Rectal smooth muscle tissue (tissue), 1 donor: ENCODE measurements at regions not wholly inside any gene's neighbourhood (a gene's known extent, or its start where the extent isn't known, plus 50 kb on each side); places are given as distances from the start of the nearest gene placed in this dataset.
"Not testable (repeated sequence)": the region's sequence is repeated elsewhere in the genome, so short reads cannot be mapped to it uniquely, and the experiment has no call there.

ENCODE experiments used
- H3K27ac ChIP-seq: one replicate; pipeline ENCODE4 v1.7.0; 2013; ENCODE audit warnings: low read depth, low read length, inconsistent platforms
- H3K27me3 ChIP-seq: one replicate; pipeline ENCODE4 v1.7.0; 2013; ENCODE audit warnings: low read length; ENCODE audit not compliant: control insufficient read depth, insufficient read depth
- H3K36me3 ChIP-seq: one replicate; pipeline ENCODE4 v1.7.0; 2013; ENCODE audit warnings: low read length; ENCODE audit not compliant: control insufficient read depth, insufficient read depth
- H3K4me1 ChIP-seq: one replicate; pipeline ENCODE4 v1.7.0; 2013; ENCODE audit warnings: low read length; ENCODE audit not compliant: control insufficient read depth, insufficient read depth
- H3K4me3 ChIP-seq: one replicate; pipeline ENCODE4 v1.7.0; 2013; ENCODE audit warnings: low read length
- H3K9ac ChIP-seq: one replicate; pipeline ENCODE4 v1.7.0; 2013; ENCODE audit warnings: low read length

DNA sequence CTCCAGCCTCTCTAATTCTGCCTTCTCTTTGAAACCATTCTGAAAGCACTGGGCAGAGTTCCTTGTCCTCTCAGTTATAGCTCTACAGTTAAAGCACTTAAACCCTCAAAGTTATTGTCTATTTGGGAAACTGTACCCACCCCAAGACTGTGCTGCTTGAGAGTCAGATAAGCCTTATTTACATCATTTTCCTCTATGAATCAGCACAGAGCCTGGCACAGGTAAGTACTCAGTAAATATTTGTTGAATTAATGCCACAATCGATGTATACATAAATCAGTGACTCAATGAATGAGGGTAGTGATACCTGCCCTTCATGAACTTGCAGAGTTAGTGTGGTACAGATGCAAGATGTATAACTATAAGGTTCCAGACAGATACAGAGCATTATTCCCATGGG lies 549.4 kb upstream of the KLF4 start:
- H3K4me1 ChIP-seq, result peaks cover 2% of the 10 kb centered on the region
- H3K9ac ChIP-seq, result no peak overlapping the region
- H3K27me3 ChIP-seq, result no peaks in the 10 kb centered on the region
- H3K4me3 ChIP-seq, result no peak overlapping the region
- H3K27ac ChIP-seq, result no peak overlapping the region
- H3K36me3 ChIP-seq, result no peaks in the 10 kb centered on the region

DNA sequence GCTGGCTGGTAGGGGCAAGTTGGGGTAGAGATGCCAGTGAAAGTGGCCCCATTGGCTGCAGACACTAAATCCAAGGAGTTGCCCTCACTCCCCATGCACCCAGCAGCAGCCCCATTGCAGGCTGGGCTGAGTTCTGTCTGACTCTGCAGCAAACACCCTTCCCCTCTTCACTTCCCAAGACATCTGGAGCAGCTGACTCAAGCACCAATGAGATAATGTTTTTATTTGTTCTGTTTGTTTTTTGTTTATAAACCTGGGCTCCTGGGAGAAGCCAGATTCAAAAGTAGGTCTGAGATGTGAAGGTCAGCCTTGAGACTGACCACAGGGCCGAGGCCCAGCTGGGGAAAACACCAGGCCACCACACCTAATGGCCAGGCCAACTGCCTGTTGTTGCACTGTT lies 545.9 kb upstream of the KLF4 start:
- Histone ChIP-seq H3K27me3 (no peaks in the 10 kb centered on the region), H3K4me3 (no peak overlapping the region), H3K9ac (no peak overlapping the region), H3K27ac (no peak overlapping the region), H3K4me1 (peaks cover 2% of the 10 kb centered on the region), H3K36me3 (no peaks in the 10 kb centered on the region)

DNA sequence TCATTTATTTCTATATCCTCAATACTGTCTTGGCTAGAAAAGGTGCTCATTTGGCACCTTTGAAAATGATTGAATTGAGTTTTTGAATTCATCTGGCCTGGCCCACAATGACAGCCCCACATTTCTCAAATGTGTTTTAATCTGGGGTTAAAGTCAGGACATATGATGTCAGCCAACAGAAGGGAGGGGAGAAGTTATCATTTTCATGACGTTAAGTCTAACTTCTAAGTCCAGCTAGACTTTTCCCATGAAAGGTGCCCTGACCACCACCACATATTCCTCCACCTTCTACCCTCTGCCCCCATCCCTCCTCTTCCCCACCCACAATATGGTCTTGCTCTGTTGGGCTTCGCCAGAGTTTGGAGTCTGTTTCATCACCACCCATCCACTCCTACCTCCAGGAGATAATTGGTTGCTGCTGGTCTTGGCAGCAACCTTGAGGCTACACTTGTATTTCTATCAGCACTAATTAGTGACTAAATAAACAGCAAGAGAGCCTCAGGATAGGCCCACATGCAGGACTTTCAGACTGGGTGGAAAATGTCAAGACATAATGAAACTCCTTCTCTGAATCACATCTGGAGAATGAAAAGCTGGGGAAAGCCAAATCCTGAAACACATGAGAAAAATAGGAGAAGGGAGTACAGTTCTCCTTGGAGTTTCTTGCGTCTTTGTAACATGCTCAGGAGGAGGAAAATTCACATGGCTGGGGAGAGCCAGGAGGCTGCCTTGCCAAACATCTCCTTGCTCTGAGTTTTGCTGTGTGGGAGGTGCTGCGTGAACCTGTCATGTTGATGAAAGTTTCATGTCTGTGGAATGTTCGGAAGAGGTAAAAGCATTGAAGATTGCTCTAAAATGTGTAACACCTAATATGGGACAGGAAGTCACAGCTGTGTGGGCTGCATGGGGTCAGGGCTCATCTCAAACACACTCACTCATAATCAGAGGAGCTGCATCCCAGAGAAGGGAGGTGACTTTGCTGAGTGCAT lies 544.7 kb upstream of the KLF4 start:
- Histone ChIP-seq H3K4me1 (peaks cover 2% of the 10 kb centered on the region), H3K9ac (no peak overlapping the region), H3K4me3 (no peak overlapping the region), H3K27me3 (no peaks in the 10 kb centered on the region), H3K27ac (peak overlapping the region; percentile 24), H3K36me3 (no peaks in the 10 kb centered on the region)

DNA sequence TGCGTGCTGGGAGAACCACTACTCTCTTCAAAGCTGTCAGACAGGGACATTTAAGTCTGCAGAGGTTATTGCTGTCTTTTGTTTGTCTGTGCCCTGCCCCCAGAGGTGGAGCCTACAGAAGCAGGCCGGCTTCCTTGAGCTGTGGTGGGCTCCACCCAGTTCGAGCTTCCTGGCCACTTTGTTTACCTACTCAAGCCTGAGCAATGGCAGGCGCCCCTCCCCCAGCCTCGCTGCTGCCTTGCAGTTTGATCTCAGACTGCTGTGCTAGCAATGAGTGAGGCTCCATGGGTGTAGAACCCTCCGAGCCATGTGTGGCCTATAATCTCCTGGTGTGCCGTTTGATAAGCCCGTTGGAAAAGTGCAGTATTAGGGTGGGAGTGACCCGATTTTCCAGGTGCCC lies 542.5 kb upstream of the KLF4 start:
- H3K36me3 ChIP-seq, H3K4me1 ChIP-seq, H3K27ac ChIP-seq, H3K9ac ChIP-seq, H3K27me3 ChIP-seq, H3K4me3 ChIP-seq: not testable (repeated sequence)

DNA sequence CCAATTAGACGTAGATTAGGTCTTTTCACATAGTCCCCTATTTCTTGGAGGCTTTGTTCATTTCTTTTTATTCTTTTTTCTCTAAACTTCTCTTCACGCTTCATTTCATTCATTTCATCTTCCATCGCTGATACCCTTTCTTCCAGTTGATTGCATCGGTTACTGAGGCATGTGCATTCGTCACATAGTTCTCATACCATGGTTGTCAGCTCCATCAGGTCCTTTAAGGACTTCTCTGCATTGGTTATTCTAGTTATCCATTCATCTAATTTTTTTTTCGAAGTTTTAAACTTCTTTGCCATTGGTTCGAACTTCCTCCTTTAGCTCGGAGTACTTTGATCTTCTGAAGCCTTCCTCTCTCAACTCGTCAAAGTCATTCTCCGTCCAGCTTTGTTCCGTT lies 541.7 kb upstream of the KLF4 start:
- H3K27me3 ChIP-seq, H3K9ac ChIP-seq, H3K4me3 ChIP-seq, H3K4me1 ChIP-seq, H3K27ac ChIP-seq, H3K36me3 ChIP-seq: not testable (repeated sequence)

DNA sequence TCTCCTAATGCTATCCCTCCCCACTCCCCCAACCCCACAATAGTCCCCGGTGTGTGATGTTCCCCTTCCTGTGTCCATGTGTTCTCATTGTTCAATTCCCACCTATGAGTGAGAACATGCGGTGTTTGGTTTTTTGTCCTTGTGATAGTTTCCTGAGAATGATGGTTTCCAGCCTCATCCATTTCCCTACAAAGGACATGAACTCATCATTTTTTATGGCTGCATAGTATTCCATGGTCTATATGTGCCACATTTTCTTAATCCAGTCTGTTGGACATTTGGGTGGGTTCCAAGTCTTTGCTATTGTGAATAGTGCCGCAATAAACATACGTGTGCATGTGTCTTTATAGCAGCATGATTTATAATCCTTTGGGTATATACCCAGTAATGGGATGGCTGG lies 537.1 kb upstream of the KLF4 start:
- H3K36me3 ChIP-seq, H3K27me3 ChIP-seq, H3K9ac ChIP-seq, H3K27ac ChIP-seq, H3K4me3 ChIP-seq, H3K4me1 ChIP-seq: not testable (repeated sequence)

DNA sequence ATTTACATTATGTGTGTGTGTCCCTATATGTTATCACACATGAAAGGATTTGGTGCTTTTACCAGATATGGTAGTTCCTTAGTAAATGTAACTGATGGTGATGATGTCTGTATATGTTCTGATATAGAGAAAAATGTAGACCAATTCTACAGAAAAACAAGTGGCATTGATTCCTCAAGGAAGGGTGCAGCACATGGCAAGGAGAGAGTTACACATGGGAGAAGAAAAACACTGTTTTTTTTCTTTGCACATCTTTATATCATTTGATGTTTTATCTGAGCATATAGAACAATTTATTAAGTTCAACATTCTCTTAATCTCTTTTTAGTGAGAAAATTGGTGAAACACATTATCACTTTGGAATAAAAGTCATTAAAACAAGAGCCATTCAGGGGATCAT lies 535.0 kb upstream of the KLF4 start:
- H3K27ac ChIP-seq, result no peak overlapping the region
- H3K9ac ChIP-seq, result no peak overlapping the region
- no peak overlapping the region for H3K4me3 ChIP-seq
- no peaks in the 10 kb centered on the region for H3K27me3 ChIP-seq
- no peaks in the 10 kb centered on the region for H3K4me1 ChIP-seq
- no peaks in the 10 kb centered on the region for H3K36me3 ChIP-seq

DNA sequence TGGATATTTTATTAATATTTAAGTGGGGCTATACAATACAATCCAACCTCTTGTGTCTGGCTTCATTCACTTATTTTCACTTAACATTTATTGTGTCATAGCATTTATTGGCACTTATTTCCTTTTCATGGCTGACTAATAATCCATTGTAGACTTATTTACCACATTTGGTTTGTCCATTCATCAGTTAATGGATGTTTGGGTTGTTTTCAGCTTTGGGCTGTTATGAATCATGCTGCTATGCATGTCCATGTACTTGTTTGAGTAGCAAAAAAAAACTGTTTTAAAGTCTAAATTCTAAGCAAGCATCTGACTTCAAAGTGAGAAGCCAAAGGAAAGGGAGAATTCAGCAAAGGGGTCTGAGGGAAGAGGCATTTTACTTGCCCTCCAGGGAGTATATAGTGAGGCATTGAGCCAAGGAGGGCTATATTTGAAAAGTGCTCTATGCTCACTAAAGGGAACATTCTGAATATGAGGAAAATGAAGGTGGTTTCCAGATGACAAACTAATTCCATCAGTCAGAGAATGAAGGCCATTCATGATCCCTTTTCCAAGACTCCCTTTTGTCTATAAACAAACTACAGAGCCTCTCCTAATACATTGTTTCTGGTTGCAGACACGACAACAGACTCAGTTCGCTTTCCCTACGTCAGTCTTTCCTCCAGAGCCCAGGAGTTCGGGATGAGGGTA lies 532.8 kb upstream of the KLF4 start:
- no peaks in the 10 kb centered on the region for H3K4me1 ChIP-seq
- H3K36me3 ChIP-seq, result no peaks in the 10 kb centered on the region
- H3K27ac ChIP-seq, result no peak overlapping the region
- no peak overlapping the region for H3K9ac ChIP-seq
- no peaks in the 10 kb centered on the region for H3K27me3 ChIP-seq
- no peak overlapping the region for H3K4me3 ChIP-seq

DNA sequence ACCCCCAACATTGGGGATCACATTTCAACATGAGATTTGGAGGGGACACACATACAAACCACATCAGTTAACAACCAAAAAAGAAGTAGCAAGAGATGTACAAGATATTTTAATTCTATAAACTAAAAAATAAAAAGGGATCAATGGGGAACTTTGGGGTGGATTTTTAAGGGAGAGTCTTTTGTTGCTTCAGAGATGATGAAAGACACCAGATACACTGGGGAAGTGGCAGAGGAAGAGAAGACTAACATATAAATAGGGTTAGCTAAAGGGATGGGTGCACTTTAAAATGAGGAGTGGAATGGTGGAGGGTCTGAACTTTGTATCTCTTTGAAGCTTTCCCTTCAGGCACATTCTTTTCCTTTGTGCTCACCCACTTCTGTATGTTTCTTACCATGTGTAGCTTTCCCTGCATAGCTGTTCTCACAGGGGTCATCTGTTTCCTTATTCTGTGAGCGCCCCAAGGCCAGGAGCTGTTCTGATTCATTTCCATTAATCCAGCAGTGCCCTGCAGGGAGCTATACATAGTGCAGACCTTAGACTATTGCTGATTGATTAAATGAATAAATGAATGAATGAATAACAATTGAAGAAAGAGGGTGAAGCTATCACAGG lies 531.6 kb upstream of the KLF4 start:
- Histone ChIP-seq H3K27me3 (no peaks in the 10 kb centered on the region), H3K9ac (no peak overlapping the region), H3K4me1 (no peaks in the 10 kb centered on the region), H3K4me3 (no peak overlapping the region), H3K27ac (no peak overlapping the region), H3K36me3 (no peaks in the 10 kb centered on the region)

DNA sequence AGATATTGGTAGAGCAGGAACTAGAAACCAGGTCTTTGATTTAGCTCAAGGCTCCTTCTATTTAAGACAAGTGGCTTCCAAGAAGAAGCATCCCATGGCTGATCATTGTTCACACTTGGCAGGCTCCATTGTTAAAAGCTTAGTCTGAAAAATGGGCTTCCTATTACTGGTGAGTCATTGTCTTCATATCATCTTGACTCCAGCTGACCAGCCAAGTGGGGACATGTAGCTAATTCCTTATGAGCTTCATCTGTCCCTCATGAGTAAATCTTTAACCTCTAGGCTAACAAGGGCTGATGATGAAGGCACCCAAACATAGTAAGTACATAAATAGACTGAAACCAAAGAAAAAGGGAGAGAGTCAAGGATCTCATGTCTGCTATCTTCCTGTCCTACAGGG lies 530.3 kb upstream of the KLF4 start:
- H3K27ac ChIP-seq, result no peak overlapping the region
- H3K9ac ChIP-seq, result no peak overlapping the region
- H3K4me3 ChIP-seq, result no peak overlapping the region
- no peaks in the 10 kb centered on the region for H3K36me3 ChIP-seq
- no peaks in the 10 kb centered on the region for H3K27me3 ChIP-seq
- no peaks in the 10 kb centered on the region for H3K4me1 ChIP-seq

DNA sequence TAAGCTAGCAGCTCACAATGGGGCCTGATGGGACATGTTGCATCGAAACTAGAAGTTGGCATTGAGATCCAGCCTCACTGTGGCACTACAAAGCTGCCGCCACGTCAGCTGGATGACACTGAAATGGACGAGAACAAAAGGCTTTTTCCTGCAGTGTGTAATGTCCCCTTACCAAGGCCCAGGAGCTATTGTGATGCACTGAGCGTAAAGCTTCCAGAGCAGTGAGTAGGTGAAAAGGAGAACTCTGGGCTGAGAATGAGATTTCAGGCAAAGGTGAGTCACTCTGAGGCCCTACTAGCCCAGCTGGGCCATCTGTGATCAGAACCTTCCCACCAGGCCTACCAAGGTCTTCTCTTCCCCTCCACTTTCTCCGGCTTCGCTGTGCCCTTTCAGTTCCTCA lies 528.1 kb upstream of the KLF4 start:
- Histone ChIP-seq H3K4me3 (no peak overlapping the region), H3K27ac (no peak overlapping the region), H3K27me3 (no peaks in the 10 kb centered on the region), H3K9ac (no peak overlapping the region), H3K36me3 (no peaks in the 10 kb centered on the region), H3K4me1 (no peaks in the 10 kb centered on the region)

DNA sequence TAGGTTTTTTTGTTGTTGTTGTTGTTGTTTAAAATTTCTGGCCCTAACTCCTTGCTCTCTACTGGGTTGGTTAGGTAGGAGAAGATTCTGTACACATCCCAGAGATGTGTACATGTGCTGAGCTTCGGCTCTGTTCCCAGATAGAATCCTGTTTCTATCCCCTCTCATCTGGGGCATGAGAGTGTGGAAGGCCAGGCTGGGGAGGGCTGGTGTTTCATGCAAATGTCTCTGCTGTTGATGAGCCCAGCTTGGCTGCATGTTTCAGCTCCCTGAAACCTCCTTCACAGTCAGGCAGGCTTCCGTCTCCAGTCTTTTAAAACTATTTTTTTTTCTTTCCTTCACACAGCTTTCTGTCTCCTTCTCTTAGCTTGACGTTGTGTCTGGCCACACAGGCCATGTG lies 526.9 kb upstream of the KLF4 start:
- Histone ChIP-seq H3K27me3 (no peaks in the 10 kb centered on the region), H3K27ac (no peak overlapping the region), H3K4me1 (no peaks in the 10 kb centered on the region), H3K9ac (no peak overlapping the region), H3K4me3 (no peak overlapping the region), H3K36me3 (no peaks in the 10 kb centered on the region)
